ENCODE measurements at regions not wholly inside any gene's neighbourhood (a gene's known extent, or its start where the extent isn't known, plus 50 kb on each side); places are given as distances from the start of the nearest gene placed in this dataset.

- TF ChIP-seq CTCF (IDR thresholded peaks at IDR 0.05), result no peak
- TF ChIP-seq POLR2A (IDR thresholded peaks at IDR 0.05), result no peak
Observed at GRCh38 chr2:212928681-212929080, 222.7 kb downstream of the IKZF2 start.

All from prostate gland (tissue), 2 donors.